K562 (cell line): ENCODE measurements at regions not wholly inside any gene's neighbourhood (a gene's known extent, or its start where the extent isn't known, plus 50 kb on each side); places are given as distances from the start of the nearest gene placed in this dataset.

Experiments used
- ARNT ChIP-seq, 2 experiments: fragments of 450-650 bp; IDR thresholded peaks; 2 replicates each; pipeline ENCODE4 v1.6.1; 2016; ENCODE audit warnings: mild to moderate bottlenecking in 1 of 2
- FOSL1 ChIP-seq: fragments of 200-800 bp; sonication (Bioruptor generic); conservative IDR thresholded peaks from 2 replicates; pipeline ENCODE4 v1.6.1; 2016; ENCODE audit warnings: missing genetic modification characterization, missing compliant biosample characterization
- HDAC1 ChIP-seq, 2 experiments: fragments of 450-650 bp; IDR thresholded peaks; 2 replicates each; pipeline ENCODE4 v1.6.1; 2016 to 2017; ENCODE audit warnings: inconsistent platforms in 1 of 2, mild to moderate bottlenecking in 1 of 2, moderate library complexity in 1 of 2
- JUNB ChIP-seq: fragments of 450-650 bp; formaldehyde crosslinking; conservative IDR thresholded peaks from 2 replicates; pipeline ENCODE4 v1.4.0; 2020; ENCODE audit warnings: mild to moderate bottlenecking
- KLF1 ChIP-seq: fragments of 450-650 bp; IDR thresholded peaks from 2 replicates; pipeline ENCODE4 v1.6.1; 2016; ENCODE audit warnings: missing genetic modification characterization, missing compliant biosample characterization
- MNT ChIP-seq, 2 experiments: fragments of 450-650 bp; conservative IDR thresholded peaks; 2 replicates each; pipeline ENCODE4 v1.6.1; 2017; ENCODE audit warnings: mild to moderate bottlenecking in 2 of 2, moderate library complexity in 2 of 2
- MXI1 ChIP-seq: IDR thresholded peaks from 2 replicates; pipeline ENCODE4 v1.6.1; 2011; ENCODE audit warnings: low read depth, mild to moderate bottlenecking, improper control_type of control experiment, low read length
- VEZF1 ChIP-seq: fragments of 200-800 bp; sonication (Bioruptor generic); IDR thresholded peaks from 2 replicates; pipeline ENCODE4 v1.6.1; 2017; ENCODE audit warnings: missing genetic modification characterization, missing compliant biosample characterization
- ZBTB5 ChIP-seq: fragments of 450-650 bp; IDR thresholded peaks from 2 replicates; pipeline ENCODE4 v1.6.1; 2017; ENCODE audit warnings: antibody characterized with exemption
- ZC3H4 ChIP-seq: sonication (generic); formaldehyde crosslinking; IDR thresholded peaks from 2 replicates; pipeline ENCODE4 v1.9.0; 2021; ENCODE audit warnings: missing genetic modification reagents, borderline replicate concordance
- ZNF398 ChIP-seq: fragments of 250-450 bp; sonication (Bioruptor Pico); IDR thresholded peaks from 2 replicates; pipeline ENCODE4 v1.8.0; 2021; ENCODE audit warnings: moderate library complexity, mild to moderate bottlenecking, inconsistent platforms
- TF ChIP-seq, protein P1 (sequence below): IDR thresholded peaks from 3 replicates; pipeline ENCODE4 v1.6.1; 2011; ENCODE audit warnings: borderline replicate concordance, mild to moderate bottlenecking, moderate library complexity; ENCODE audit not compliant: insufficient read length; ENCODE audit errors: extremely low read depth
- TF ChIP-seq, protein P2 (sequence below): fragments of 450-650 bp; IDR thresholded peaks from 2 replicates; pipeline ENCODE4 v1.7.0; 2016; ENCODE audit warnings: borderline replicate concordance

- TF ChIP-seq, protein P1, sequence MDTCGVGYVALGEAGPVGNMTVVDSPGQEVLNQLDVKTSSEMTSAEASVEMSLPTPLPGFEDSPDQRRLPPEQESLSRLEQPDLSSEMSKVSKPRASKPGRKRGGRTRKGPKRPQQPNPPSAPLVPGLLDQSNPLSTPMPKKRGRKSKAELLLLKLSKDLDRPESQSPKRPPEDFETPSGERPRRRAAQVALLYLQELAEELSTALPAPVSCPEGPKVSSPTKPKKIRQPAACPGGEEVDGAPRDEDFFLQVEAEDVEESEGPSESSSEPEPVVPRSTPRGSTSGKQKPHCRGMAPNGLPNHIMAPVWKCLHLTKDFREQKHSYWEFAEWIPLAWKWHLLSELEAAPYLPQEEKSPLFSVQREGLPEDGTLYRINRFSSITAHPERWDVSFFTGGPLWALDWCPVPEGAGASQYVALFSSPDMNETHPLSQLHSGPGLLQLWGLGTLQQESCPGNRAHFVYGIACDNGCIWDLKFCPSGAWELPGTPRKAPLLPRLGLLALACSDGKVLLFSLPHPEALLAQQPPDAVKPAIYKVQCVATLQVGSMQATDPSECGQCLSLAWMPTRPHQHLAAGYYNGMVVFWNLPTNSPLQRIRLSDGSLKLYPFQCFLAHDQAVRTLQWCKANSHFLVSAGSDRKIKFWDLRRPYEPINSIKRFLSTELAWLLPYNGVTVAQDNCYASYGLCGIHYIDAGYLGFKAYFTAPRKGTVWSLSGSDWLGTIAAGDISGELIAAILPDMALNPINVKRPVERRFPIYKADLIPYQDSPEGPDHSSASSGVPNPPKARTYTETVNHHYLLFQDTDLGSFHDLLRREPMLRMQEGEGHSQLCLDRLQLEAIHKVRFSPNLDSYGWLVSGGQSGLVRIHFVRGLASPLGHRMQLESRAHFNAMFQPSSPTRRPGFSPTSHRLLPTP, result peak; percentile 86
- TF ChIP-seq KLF1 (tag), result no peak
- peak in 1 of 2 experiments; percentile 90; a peak in 1 of 4 replicates for TF ChIP-seq HDAC1 (IDR thresholded peaks at IDR 0.05)
- TF ChIP-seq ZBTB5, result peak; percentile 58; the same call in 1 of the 2 replicates
- no peak for TF ChIP-seq VEZF1 (CRISPR knock-in tag)
- peak; percentile 59 for TF ChIP-seq FOSL1 (tag)
- no peak for TF ChIP-seq ZC3H4 (CRISPR knock-in tag)
- TF ChIP-seq MNT (conservative IDR thresholded peaks at IDR 0.05), result peak in 1 of 2 experiments; percentile 52; a peak in 2 of 4 replicates
- TF ChIP-seq ZNF398 (CRISPR knock-in tag), result no peak
- TF ChIP-seq JUNB (CRISPR knock-in tag), result no peak
- TF ChIP-seq ARNT (IDR thresholded peaks at IDR 0.05), result peak; percentile 76 to 84; a peak in 3 of 4 replicates
- TF ChIP-seq, protein P2, sequence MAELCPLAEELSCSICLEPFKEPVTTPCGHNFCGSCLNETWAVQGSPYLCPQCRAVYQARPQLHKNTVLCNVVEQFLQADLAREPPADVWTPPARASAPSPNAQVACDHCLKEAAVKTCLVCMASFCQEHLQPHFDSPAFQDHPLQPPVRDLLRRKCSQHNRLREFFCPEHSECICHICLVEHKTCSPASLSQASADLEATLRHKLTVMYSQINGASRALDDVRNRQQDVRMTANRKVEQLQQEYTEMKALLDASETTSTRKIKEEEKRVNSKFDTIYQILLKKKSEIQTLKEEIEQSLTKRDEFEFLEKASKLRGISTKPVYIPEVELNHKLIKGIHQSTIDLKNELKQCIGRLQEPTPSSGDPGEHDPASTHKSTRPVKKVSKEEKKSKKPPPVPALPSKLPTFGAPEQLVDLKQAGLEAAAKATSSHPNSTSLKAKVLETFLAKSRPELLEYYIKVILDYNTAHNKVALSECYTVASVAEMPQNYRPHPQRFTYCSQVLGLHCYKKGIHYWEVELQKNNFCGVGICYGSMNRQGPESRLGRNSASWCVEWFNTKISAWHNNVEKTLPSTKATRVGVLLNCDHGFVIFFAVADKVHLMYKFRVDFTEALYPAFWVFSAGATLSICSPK, result no peak
- no peak for TF ChIP-seq MXI1
Observed at GRCh38 chr6:27684264-27685211, 211.6 kb upstream of the ZNF184 start (continued).
